ENCODE measurements at regions not wholly inside any gene's neighbourhood (a gene's known extent, or its start where the extent isn't known, plus 50 kb on each side); places are given as distances from the start of the nearest gene placed in this dataset.

DNA sequence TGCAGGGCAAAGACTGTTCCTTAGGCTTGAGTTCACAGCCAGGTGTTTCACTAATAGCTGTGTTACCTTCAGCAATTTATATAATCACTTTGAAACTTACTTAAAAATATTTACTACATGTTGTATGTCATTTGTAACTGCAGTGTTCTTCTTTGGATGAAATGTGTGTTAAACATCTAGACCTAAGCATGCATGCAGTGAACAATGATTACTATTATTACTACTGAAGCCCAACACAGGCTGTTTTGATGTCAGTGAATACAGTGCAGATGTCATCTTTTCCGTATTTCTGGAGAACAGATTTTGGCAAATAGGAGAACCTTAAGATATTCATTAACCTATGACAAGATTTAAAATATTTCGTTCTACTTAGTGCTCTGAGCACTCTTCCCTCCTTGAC is 101.8 kb upstream of the ANK2 start:
- TF ChIP-seq, protein P1, sequence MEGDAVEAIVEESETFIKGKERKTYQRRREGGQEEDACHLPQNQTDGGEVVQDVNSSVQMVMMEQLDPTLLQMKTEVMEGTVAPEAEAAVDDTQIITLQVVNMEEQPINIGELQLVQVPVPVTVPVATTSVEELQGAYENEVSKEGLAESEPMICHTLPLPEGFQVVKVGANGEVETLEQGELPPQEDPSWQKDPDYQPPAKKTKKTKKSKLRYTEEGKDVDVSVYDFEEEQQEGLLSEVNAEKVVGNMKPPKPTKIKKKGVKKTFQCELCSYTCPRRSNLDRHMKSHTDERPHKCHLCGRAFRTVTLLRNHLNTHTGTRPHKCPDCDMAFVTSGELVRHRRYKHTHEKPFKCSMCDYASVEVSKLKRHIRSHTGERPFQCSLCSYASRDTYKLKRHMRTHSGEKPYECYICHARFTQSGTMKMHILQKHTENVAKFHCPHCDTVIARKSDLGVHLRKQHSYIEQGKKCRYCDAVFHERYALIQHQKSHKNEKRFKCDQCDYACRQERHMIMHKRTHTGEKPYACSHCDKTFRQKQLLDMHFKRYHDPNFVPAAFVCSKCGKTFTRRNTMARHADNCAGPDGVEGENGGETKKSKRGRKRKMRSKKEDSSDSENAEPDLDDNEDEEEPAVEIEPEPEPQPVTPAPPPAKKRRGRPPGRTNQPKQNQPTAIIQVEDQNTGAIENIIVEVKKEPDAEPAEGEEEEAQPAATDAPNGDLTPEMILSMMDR (conservative IDR thresholded peaks at IDR 0.05 in 1 of 2, IDR thresholded peaks at IDR 0.05 in 1 of 2; ENCODE audit: extremely low read depth in 1 of 2, insufficient read depth in 1 of 2, low read depth in 1 of 2, low read length in 2 of 2): no peak
- TF ChIP-seq EZH2 (IDR thresholded peaks at IDR 0.05; ENCODE audit: borderline replicate concordance, low read length): no peak
